ENCODE measurements at regions not wholly inside any gene's neighbourhood (a gene's known extent, or its start where the extent isn't known, plus 50 kb on each side); places are given as distances from the start of the nearest gene placed in this dataset.

DNA sequence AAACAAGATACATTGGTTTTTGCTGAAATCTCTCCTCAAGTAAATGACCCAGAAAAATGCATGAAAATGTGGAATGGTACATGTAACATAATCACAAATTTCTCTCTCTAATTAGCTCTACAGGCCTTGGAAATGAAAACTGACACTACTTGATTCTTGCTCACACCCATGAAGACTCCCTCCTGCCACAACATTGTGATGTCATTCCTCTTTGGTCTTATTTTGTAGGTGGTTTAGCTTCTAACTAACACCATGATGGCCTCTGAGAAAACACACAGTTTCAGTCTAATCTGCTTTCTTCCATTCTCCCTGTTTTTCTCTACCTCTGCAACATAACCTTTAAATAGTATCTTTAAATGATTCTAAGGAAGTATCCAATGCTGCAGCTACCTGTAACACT lies 78.6 kb upstream of the FAM174A start:
- Histone ChIP-seq H3K79me2 (ENCODE audit: insufficient read depth, low read depth) (no peaks in the 10 kb centered on the region), H4K20me1 (ENCODE audit: insufficient read depth) (no peaks in the 10 kb centered on the region), H3K4me3 (IDR thresholded peaks at IDR 0.05; ENCODE audit: insufficient read depth, low read depth, low read length) (no peak overlapping the region), H3K36me3 (ENCODE audit: insufficient read depth) (no peaks in the 10 kb centered on the region), H2AFZ (ENCODE audit: low read depth) (no peak overlapping the region), H3K27me3 (ENCODE audit: insufficient read depth, low read depth) (no peaks in the 10 kb centered on the region), H3K4me2 (no peak overlapping the region), H3K4me1 (ENCODE audit: low read depth, poor library complexity, severe bottlenecking) (peaks cover 5% of the 10 kb centered on the region), H3K9ac (no peak overlapping the region), H3K27ac (no peak overlapping the region)
- TF ChIP-seq CTCF (conservative IDR thresholded peaks at IDR 0.05; ENCODE audit: low read depth, low read length) = no peak

DNA sequence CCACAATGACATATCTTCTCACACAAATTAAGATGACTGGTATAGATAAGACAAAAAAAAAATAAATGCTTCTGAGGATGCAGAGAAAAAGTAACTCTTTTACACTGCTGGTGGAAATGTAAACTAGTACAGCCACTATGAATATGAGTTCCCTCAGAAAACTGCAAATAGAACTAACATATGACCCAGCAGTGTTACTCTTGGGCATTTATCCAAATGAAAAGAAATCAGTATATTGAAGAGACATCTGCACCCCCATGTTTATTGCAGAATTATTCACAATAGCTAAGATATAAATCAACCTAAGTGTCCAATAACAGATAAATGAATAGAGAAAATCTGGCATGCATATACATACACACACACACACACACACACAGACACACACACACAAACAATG lies 83.0 kb upstream of the FAM174A start:
- no peak overlapping the region for H3K27ac ChIP-seq

DNA sequence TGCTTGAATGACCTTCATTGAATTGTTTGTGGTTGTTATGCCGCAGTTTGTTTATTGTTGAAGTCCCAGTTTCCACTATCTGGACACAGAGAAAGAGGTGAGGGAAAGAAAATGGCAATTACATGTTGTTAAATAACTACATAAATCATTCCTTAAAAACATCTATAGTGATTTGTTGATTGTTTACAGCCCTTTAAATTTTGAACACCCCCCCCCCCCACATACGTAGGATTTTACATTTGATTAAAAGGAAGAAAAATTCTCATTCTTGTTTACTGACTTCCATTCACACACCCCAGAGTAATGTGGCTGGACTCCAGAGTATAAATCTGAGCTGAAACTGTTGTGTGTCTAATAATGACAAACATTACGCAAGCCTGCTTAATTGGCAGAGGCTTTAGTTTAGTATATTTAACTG lies 87.1 kb upstream of the FAM174A start:
- TF ChIP-seq CTCF (conservative IDR thresholded peaks at IDR 0.05; ENCODE audit: low read depth, low read length) = no peak
- Histone ChIP-seq H2AFZ (ENCODE audit: low read depth) (no peak overlapping the region), H3K36me3 (ENCODE audit: insufficient read depth) (no peaks in the 10 kb centered on the region), H3K79me2 (ENCODE audit: insufficient read depth, low read depth) (no peaks in the 10 kb centered on the region), H3K9ac (no peak overlapping the region), H3K4me2 (no peak overlapping the region), H3K4me3 (IDR thresholded peaks at IDR 0.05; ENCODE audit: insufficient read depth, low read depth, low read length) (no peak overlapping the region), H3K27me3 (ENCODE audit: insufficient read depth, low read depth) (no peaks in the 10 kb centered on the region), H4K20me1 (ENCODE audit: insufficient read depth) (no peaks in the 10 kb centered on the region), H3K4me1 (ENCODE audit: low read depth, poor library complexity, severe bottlenecking) (no peaks in the 10 kb centered on the region), H3K27ac (no peak overlapping the region)

More for the DNA sequence above, 83.0 kb upstream of the FAM174A start:
- Histone ChIP-seq H3K27me3 (ENCODE audit: insufficient read depth, low read depth) (no peaks in the 10 kb centered on the region), H3K9ac (no peak overlapping the region), H4K20me1 (ENCODE audit: insufficient read depth) (no peaks in the 10 kb centered on the region), H3K36me3 (ENCODE audit: insufficient read depth) (no peaks in the 10 kb centered on the region), H3K4me3 (IDR thresholded peaks at IDR 0.05; ENCODE audit: insufficient read depth, low read depth, low read length) (no peak overlapping the region), H2AFZ (ENCODE audit: low read depth) (no peak overlapping the region), H3K4me2 (no peak overlapping the region), H3K4me1 (ENCODE audit: low read depth, poor library complexity, severe bottlenecking) (peaks cover 4% of the 10 kb centered on the region), H3K79me2 (ENCODE audit: insufficient read depth, low read depth) (no peaks in the 10 kb centered on the region)
- no peak for TF ChIP-seq CTCF (conservative IDR thresholded peaks at IDR 0.05; ENCODE audit: low read depth, low read length)

- Histone ChIP-seq H3K4me2 (no peak overlapping the region), H2AFZ (ENCODE audit: low read depth) (no peak overlapping the region), H3K36me3 (ENCODE audit: insufficient read depth) (no peaks in the 10 kb centered on the region), H3K27ac (no peak overlapping the region), H3K79me2 (ENCODE audit: insufficient read depth, low read depth) (no peaks in the 10 kb centered on the region), H3K4me3 (IDR thresholded peaks at IDR 0.05; ENCODE audit: insufficient read depth, low read depth, low read length) (no peak overlapping the region), H4K20me1 (ENCODE audit: insufficient read depth) (no peaks in the 10 kb centered on the region), H3K9ac (no peak overlapping the region), H3K4me1 (ENCODE audit: low read depth, poor library complexity, severe bottlenecking) (no peaks in the 10 kb centered on the region), H3K27me3 (ENCODE audit: insufficient read depth, low read depth) (no peaks in the 10 kb centered on the region)
- no peak for TF ChIP-seq CTCF (conservative IDR thresholded peaks at IDR 0.05; ENCODE audit: low read depth, low read length)
Measured at GRCh38 chr5:100446879-100447430, 88.2 kb upstream of the FAM174A start.

All from KMS-11 (cell line).